ENCODE measurements at regions not wholly inside any gene's neighbourhood (a gene's known extent, or its start where the extent isn't known, plus 50 kb on each side); places are given as distances from the start of the nearest gene placed in this dataset.
A peak's percentile ranks its signal among the peaks of the same experiment; 100 is the strongest.

- DNase-seq, result no peak
These were observed 57.4 kb downstream of the PRR20E start for GRCh38 chr13:57224414-57224813.

- DNase-seq, result no peak
These were observed 83.5 kb downstream of the PRR20E start for GRCh38 chr13:57250472-57250871.

GRCh38 chr13:57253551-57253950, 86.6 kb downstream of the PRR20E start:
- DNase-seq, result no peak

DNA sequence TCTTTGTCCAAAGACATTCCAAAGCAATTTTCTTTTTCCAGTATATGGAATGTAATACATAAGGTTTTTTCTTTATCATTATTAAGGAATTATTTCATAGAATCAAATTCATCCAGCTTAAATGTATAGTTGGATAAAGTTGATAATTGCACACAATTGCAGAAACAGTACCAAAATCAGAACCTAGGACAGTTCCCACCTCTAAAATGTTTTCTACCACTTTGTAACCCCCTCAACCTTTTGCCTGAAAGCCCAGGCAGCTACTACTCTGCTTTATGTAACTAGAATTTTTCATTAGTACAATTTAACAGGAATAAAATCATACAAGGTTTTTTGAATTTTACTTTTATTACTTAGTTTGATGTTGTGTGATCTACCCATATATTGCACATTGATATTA, 98.0 kb downstream of the PRR20E start:
- DNase-seq, result no peak

DNA sequence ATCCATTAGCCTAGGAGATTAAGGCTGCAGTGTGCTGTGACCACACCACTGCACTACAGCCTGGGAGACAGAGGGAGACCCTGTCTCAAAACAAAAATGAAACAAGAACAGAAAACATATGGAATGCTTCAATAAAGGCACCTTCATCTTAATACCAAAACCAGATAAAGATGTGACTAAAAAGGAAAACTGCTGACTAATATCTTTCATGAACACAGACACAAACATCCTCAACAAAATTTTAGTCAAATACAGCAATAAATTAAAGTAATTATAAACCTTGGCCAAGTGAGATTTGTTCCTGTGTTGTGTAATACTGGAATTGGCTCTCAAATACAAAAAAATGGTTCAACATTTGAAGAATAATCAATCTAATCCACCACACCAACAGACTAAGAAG, 103.5 kb downstream of the PRR20E start:
- no peak for DNase-seq

GRCh38 chr13:57286511-57287098, 119.6 kb downstream of the PRR20E start:
- peak in 1 of 56 donors; percentile 7 for DNase-seq

- DNase-seq, result no peak
These were observed 135.6 kb downstream of the PRR20E start for GRCh38 chr13:57302604-57303003.

DNA sequence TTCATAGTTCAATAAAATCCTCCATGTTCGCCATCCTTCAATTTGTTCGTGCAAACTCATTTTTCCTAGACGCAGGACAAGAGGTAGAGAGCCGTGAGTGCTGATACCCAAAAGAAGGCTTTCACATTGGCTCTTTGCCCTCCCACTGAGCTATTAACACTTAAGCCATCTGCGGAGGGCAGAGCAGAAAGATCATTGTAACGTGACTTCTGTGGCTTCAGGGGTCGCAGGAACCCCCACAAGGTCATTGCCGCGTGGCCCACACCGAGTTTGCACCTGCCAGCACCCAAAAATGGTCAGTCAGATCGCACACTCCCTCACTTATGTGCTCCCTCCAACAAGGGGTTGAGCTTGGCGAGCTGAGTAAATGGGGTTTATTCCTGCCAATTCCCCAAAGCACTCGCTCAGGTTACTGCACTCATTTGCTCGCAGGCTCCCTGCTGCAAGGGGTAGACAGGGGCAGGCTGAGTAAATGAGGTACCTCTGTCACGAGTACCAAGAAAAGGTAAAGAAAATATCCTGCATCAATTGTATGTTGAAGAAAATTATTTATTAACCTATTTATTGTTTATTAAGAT, 144.1 kb downstream of the PRR20E start:
- DNase-seq, result no peak

GRCh38 chr13:57314897-57315520, 148.0 kb downstream of the PRR20E start:
- no peak for DNase-seq

DNA sequence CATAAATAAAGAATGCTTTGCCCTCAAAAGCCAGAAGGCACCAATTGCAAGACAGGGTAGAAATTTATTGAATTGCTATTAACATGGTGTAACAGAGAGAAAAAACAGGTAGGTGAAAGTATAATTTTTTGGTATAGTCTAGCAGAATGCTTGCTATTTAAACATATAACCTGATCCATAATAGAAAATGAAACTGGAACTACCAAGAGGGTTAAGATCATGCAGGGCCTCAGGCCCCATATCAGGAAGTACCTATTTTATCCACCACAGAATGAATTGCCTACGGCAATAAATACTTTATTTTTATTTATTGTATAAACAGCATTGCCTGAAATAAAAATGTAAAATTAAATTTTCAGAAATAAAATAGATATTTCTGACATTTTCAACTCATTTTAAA, 159.5 kb downstream of the PRR20E start:
- no peak for DNase-seq

DNA sequence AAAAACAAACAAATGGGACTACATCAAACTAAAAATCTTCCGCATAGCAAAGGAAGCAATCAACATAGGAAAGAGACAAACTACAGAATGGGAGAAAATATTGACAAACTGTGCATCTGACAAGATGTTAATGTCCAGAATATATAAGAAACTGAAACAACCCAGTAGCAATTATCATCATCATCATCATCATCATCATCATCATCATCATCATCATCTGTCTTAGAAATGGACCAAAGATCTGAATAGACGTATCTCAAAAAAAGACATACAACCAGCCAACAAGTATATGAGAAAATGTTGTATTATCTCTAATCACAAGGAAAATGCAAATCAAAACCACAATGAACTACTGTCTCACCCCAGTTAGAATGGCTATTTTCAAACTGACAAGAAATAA, 173.9 kb downstream of the PRR20E start:
- no peak for DNase-seq

- DNase-seq, result no peak
These were observed 178.5 kb downstream of the PRR20E start for GRCh38 chr13:57345526-57345925.

DNA sequence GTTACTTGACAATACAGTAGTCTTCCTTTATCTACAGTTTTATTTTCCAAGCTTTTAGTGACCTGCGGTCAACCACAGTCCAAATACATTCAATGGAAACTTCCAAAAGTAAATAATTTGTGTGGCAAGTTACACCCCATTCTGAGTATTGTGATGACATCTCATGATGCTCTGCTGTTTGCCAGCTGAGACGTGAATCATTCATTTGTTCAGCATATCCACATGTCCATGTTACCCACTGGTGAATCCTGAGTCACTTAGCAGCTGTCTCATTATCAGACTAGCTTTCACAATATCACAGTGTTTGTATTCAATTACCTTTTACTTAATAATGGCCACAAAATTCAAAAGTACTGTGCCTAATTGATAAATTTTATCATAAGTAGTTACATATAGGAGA, 179.8 kb downstream of the PRR20E start:
- DNase-seq, result no peak

DNA sequence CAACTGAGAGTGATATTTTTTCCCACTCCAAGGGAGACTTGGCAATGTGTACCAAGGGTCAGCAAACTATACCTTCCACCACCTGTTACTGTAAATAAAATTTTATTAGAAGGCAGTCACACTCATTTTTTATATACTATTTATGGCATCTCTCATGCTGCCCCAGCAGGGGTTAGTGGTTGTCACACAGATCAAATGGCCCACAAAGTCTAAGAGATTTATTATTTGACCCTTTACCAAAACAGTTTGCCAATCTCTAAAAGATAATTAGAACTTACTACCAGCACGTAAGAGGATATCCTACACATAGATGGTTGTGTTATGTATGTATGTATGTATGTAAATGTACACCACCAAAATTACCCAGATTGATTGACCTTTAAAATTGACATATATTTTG, 185.1 kb downstream of the PRR20E start:
- DNase-seq, result no peak

- DNase-seq, result peak in 1 of 56 donors; percentile 1
These were observed 186.8 kb downstream of the PRR20E start for GRCh38 chr13:57353831-57354230.

GRCh38 chr13:57375876-57376275, 208.9 kb downstream of the PRR20E start:
- DNase-seq, result no peak

- no peak for DNase-seq
These were observed 223.2 kb upstream of the PCDH17 start for GRCh38 chr13:57408312-57408711.

DNA sequence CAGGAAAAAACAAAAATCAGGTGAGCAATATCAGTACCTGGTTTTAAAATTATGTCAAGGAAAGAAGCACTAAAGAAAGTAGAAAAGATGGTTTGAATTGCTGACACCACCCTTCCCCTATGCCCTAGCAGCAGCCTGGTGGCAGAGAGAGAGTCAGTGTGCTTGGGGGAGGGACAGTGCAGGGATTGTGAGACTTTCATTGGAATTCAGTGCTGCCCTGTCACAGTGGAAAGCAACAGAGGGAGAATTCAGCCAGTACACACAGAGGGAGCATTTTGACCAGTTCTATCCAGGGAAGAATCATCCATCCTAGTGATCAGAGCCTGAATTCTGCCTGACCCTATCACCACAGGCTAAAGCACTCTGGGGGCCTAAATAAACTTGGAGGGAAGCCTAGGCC, 222.4 kb upstream of the PCDH17 start:
- peak in 41 of 56 donors; percentile 0 to 79 (median 16) for DNase-seq

DNA sequence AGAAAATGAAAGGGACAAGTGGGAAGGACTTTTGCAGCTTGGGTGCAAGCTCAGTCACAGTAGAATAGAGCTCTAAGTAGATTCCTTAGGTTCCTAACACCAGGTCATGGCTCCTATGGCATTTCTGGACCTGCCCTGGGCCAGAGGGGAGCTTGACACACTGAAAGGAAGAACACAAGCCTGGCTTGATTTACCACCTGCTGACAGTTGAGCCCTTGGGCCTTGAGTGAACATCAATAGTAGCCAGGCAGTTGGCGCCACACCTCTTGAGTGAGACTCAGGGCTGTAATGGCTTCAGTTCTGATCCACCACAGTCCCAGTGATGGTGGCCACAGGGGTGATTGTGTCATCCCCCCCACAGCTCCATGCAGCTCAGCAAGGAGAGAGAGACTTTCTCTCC, 221.9 kb upstream of the PCDH17 start:
- no peak for DNase-seq

GRCh38 chr13:57418067-57418677, 213.4 kb upstream of the PCDH17 start:
- no peak for DNase-seq

DNA sequence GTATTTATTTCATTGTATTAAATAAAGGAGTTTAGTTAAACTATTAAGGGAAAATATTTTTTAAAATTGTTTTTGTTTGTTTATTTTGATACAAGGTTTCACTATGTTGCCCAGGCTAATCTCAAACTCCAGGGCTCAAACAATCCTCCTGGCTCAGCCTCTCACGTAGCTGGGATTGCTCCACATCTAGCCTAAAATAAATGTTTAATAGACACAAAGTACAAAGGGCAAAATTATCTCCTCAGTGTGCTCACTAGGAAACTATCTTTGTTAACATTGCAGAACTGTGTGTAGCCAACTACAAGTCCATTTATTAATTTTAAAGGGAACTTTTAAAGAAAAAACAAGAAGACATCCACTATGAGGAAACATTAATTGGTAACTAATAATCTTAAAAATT, 207.2 kb upstream of the PCDH17 start:
- no peak for DNase-seq

GRCh38 chr13:57425531-57425930, 206.0 kb upstream of the PCDH17 start:
- no peak for DNase-seq

GRCh38 chr13:57437587-57437986, 194.0 kb upstream of the PCDH17 start:
- DNase-seq, result no peak

All from amygdala (tissue), 56 donors.